Coronary artery (tissue), 2 donors: ENCODE measurements at regions not wholly inside any gene's neighbourhood (a gene's known extent, or its start where the extent isn't known, plus 50 kb on each side); places are given as distances from the start of the nearest gene placed in this dataset.
"Not testable (repeated sequence)": the region's sequence is repeated elsewhere in the genome, so short reads cannot be mapped to it uniquely, and the experiment has no call there.

ENCODE experiments used
- DNase-seq: peaks from one replicate; pipeline ENCODE4 v3.0.0-alpha.2; 2017; ENCODE audit warnings: low spot score
- H3K27ac ChIP-seq, 2 donors: fragments of 200-600 bp; sonication (generic); one replicate each; pipeline ENCODE4 v1.5.1; 2016 to 2019
- H3K4me3 ChIP-seq: fragments of 200-600 bp; sonication (generic); 2 replicates; pipeline ENCODE4 v1.5.1; 2016; ENCODE audit warnings: mild to moderate bottlenecking, moderate library complexity
- CTCF ChIP-seq: fragments of 200-600 bp; sonication (generic); IDR thresholded peaks from one replicate; pipeline ENCODE4 v1.5.1; 2019; ENCODE audit warnings: antibody characterized with exemption

DNA sequence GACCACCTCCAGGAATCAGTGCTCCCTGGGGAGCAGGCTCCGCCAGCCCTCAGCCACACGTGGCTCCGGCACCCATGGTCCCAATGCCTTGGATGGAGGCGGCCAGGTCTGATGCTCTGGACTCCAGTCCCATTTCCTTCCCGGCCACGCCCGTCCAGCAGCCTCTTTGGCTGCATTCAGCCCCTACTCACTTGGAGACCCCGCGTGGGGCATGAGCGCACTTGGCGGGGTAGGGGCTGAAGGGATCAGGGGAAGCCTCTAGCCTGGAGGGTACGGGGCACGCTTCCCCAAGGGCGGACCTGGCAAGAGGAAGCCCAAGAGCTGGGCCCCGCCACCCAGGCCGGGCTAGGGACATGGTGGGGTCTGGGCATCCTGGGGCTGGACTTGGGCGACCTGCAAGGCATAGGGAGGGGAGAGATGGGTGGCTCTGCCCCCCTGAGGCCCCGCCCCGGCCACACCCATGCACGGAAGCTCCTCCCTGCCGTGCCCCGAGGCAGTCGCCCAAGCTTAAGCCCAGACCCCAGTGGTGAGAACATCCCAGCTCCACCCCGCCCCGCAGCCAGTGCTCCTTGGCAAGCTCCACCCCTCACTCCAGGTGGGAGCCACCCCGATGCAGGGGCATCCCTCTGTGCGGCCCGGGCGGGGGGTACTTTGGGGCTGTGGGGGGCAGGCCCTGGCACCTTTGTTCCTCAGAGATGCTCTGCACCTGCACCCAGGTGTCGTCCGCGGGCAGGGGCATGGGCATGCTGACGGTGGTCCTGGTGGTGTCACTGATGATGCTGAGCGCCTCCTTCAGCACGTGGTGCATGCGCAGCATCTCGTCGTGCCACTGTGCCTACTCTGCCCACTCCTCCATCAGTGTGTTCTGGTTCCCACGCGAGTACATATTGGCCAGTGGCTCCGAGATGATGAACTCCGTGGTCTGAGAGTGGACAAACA, 163.5 kb downstream of the GOLGA6L4 start:
- TF ChIP-seq CTCF, result no peak
- peak; percentile 58 for DNase-seq
- no peak overlapping the region for H3K27ac ChIP-seq
- H3K4me3 ChIP-seq, result no peak overlapping the region

DNA sequence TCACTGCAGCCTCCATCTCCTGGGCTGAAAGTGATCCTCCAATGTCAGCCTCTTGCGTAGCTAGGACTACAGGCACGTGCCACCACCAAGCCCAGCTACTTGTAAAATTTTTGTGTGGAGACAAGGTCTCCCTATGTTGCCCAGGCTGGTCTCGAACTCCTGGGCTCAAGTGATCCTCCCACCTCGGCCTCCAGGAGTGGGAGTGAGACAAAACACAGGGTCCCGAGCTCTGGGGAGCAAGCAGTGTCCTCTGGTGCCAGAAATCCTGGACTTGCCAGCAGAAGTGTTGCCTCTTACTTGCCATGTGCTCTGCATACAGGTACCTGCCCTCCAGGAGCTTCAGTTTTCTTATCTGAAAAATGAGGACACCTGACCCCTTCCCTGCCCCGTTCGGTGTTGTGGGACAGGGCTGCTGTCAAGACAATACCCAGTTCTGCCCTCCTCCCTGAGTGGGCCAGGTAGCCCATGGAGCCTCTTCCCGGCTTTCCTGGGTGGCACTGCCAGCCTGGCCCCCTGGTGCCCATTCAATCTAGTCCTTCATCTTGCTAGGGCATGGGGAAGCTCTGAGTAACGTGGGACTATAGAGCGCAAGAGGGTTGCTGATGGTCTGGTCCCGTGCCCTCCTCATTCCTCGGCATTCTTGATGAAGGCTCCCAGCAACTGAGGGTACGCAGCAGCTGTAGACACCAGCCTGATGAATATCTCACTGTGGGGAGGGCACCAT, 164.6 kb downstream of the GOLGA6L4 start:
- peak; percentile 46 for DNase-seq
- H3K4me3 ChIP-seq, result no peak overlapping the region
- TF ChIP-seq CTCF, result no peak
- no peak overlapping the region for H3K27ac ChIP-seq

GRCh38 chr15:84400820-84401219, 165.2 kb downstream of the GOLGA6L4 start:
- Histone ChIP-seq H3K4me3 (no peak overlapping the region), H3K27ac (no peak overlapping the region)
- no peak for TF ChIP-seq CTCF
- peak; percentile 54 for DNase-seq

- peak; percentile 55 for DNase-seq
- H3K27ac ChIP-seq, H3K4me3 ChIP-seq: not testable (repeated sequence)
Observed at GRCh38 chr15:84401461-84401860, 165.9 kb downstream of the GOLGA6L4 start.

DNA sequence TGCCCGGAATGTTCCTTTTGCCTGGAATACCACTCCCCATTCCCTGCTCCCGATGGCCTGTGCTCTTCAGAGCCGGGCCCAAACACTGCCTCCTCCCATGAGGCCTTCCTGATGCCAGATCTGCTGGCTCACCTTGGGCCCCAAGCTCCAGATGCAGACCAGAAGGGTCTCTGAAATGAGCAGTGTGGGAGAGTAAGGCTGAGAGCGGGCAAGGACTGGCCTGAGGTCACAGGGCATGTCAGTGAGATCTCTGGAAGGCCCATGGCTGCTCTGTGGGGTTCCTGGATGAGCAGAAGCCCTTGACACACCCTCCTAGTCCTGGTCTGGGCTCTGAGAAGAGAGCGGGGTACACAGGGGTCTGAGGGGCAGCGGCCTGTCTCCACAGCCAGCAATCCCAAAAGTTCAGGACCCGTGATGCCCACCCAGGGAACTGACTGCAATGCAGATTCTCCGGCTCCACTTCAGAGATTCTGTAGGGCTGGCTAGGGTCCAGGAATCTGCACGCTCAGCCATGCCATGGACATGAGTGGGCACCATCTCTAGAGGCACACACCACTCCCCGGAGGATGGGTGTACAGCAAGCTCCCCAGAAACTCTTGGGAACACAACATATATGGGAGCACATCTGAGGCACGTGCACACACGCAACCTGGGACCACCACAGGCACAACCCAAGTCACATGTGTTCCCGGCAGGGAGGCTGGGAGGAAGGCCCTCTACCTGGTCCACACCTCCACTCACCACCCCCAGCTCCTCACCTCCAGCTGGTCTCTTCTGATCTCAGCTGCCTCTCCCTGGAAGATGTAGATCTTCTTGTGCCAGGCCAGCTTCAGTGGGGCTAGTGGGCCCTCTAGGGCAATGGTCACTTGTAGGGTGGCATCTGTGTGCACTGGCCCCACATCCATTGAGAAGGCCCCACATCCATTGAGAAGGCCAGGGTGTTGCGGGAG, 166.6 kb downstream of the GOLGA6L4 start:
- DNase-seq, result peak; percentile 69
- not testable (repeated sequence) for H3K4me3 ChIP-seq, H3K27ac ChIP-seq

- no peak for TF ChIP-seq CTCF
- DNase-seq, result peak; percentile 49
- Histone ChIP-seq H3K27ac (no peak overlapping the region), H3K4me3 (no peak overlapping the region)
Observed at GRCh38 chr15:84402856-84403608, 167.5 kb downstream of the GOLGA6L4 start.

- not testable (repeated sequence) for H3K27ac ChIP-seq, DNase-seq, H3K4me3 ChIP-seq
Observed at GRCh38 chr15:84409357-84409756, 173.8 kb downstream of the GOLGA6L4 start.

GRCh38 chr15:84421513-84422181, 179.2 kb upstream of the ZSCAN2 start:
- Histone ChIP-seq H3K27ac (peak overlapping the region; percentile 67 to 83), H3K4me3 (peak overlapping the region; percentile 58)
- not testable (repeated sequence) for DNase-seq

DNA sequence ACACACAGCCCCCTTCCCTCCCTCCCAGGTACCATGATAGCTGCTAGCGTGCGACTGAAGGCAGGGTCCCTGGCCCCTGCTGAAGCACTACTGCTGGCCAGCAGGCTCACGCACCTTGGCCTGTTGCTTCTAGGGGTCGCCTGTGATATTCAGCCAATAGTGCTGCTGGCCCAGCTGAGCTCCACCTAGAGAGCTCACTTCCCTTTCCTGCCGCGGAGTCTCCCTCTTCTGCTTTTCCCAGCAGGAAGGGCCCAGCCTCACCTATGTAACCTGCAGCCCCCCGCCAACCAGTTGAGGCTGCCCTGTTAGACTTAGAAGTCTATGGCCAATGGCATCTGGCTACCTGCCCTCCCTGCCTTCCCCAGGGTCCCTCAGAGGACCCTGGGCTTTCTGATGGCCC, 175.5 kb upstream of the ZSCAN2 start:
- H3K4me3 ChIP-seq, H3K27ac ChIP-seq: not testable (repeated sequence)
- DNase-seq, result peak; percentile 9

- DNase-seq, H3K27ac ChIP-seq, H3K4me3 ChIP-seq: not testable (repeated sequence)
Observed at GRCh38 chr15:84473305-84473877, 127.4 kb upstream of the ZSCAN2 start.

DNA sequence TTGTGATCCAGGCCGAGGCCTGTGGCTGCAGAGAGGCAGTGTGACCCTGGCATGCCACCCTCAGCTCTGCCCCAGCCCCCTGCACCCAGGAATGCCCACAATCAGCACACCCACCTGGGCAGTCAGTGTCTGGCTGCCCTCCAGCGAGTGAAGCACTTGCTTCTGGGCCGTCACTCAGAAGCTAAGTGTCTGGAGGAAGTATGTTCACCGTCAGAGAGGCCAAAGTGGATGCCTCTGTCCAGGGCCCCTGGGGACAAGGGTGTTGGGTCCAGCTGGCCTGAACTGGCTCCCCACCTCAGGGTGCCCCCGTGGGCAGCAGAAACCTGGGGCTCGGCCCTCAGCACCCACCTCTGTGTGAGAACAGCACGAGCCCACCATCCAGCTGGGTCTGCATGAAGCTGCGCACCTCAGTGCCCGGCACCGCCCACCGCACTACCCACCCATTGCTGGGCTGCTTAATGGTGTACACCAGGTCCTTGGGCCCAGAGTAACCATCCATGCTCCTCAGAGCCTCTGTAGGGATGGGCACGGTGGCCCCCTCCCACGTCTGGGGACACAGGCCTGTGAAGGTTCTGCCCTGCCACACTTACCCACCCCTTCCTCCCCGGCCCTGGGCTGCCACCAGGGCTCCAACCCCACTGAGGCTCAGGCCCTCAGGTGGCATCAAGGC, 124.3 kb upstream of the ZSCAN2 start:
- DNase-seq, H3K27ac ChIP-seq, H3K4me3 ChIP-seq: not testable (repeated sequence)
